ENCODE measurements at regions not wholly inside any gene's neighbourhood (a gene's known extent, or its start where the extent isn't known, plus 50 kb on each side); places are given as distances from the start of the nearest gene placed in this dataset.

DNA sequence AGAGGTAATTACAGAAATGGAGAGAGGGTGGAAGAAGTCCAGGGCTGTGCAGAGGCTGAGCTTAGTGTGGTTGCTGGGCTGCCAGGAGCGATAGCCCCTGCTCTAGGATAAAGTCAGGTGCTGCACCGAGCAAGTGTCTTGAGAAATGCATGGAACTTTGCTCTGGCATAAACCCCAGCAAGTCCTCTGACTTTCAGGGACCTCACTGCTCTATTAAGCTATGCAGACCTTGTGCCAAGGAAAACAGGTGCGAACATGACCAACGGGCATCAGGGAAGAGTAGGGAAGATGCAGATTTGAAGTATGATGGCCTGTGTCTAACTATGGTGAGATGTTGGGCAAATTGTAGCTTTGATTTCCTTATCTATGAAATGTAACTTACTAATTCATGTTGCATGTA lies 416.8 kb downstream of the NR2F2 start:
- peak in 1 of 2 experiments; percentile 11 for DNase-seq

DNA sequence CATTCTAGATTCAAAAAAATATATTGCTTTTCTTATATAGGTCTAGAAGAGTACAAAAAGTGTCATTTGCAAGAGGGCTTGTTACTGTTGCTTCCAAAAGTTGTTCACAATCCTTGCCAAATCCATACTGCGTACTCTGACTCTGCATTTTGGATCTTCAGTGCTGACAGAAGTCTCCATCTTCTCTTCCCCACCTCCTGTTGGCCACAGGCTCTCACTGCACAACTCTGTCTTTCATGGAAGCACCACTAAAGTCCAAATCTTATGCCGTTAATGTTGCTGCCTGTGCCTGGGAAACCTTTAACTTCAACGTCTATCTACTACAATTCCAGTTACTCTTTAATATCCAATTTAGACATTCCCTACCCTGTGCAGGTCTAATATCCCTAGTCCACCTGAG lies 419.9 kb downstream of the NR2F2 start:
- DNase-seq = no peak

DNA sequence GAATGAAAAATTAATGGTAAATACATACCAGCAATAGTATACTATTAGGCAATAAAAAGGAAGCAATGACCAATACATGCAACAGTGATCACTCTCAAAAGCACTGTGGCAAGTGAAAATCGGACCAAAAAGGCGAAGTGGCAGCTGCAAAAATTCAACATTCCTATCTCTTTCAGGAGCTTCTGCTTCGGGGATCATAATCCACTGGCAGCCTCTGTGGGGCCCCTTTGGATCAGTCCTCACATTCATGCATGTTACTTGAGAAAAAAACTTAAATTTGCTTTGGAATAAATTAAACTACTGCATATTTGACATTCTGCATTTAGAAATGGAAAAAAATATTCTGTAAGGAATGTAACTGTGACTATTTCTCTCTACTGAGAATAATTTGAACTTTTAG lies 425.6 kb downstream of the NR2F2 start:
- DNase-seq = no peak

DNA sequence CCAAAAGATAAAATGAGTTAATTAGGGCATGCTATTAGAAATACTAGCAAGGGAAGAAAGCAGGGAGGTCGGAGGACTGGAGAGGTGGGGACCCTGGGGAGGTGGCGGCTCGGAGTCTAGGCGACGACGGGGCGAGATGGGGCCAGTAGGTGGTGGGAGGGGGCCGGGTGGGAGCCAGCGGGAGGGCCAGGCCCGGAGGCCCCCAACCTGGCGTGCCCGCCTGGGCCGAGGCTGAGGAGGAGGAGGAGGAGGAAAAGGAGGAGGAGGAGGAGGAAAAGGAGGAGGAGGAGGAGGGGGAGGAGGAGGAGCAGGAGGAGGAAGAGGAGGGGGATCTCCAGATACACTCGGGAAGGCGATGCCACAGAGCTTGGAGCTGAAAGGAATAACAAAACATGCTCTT lies 426.2 kb downstream of the NR2F2 start:
- DNase-seq = no peak

DNA sequence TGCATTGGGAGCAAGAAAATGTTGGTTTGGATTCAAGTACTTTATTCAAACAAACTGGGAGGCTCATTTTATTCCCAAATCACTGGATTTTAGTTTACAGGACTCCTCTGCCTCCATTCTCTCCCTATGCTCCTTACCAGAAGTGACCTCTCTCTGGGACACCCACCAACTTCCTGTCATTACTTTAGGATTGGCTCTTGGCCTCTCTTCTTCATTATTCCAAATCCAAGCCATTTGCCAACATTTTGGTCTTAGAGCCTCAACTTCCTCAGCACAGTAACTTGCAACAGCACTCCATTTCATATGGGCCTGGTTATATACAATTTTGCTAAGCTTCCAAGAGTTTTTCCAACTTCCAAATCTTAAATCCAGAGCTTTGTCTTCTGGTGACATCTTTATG lies 432.1 kb downstream of the NR2F2 start:
- DNase-seq = no peak

DNA sequence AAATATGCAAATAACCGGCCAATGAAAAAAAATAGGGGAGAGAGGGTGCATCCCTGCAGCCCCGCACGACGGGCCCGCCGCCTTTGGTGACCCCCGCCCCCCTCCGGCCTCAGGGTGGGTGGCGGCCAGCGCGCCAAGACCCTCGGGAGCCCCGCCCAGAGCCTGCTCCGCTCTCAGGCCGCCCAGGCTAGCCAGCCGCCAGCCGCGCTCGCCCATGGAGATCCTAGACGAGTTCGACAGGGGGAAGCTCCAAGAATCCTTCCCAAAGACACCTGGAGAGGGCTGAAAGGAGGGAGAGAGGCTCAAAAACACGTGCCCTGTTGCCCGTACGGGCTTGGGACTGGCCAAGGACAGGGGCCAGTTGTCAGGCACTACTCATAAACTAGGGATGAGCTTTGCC lies 434.0 kb downstream of the NR2F2 start:
- no peak for DNase-seq

GRCh38 chr15:96764946-96765345 lies 434.4 kb downstream of the NR2F2 start:
- DNase-seq = no peak

- DNase-seq = no peak
Observed at GRCh38 chr15:96766366-96766765, 435.9 kb downstream of the NR2F2 start.

DNA sequence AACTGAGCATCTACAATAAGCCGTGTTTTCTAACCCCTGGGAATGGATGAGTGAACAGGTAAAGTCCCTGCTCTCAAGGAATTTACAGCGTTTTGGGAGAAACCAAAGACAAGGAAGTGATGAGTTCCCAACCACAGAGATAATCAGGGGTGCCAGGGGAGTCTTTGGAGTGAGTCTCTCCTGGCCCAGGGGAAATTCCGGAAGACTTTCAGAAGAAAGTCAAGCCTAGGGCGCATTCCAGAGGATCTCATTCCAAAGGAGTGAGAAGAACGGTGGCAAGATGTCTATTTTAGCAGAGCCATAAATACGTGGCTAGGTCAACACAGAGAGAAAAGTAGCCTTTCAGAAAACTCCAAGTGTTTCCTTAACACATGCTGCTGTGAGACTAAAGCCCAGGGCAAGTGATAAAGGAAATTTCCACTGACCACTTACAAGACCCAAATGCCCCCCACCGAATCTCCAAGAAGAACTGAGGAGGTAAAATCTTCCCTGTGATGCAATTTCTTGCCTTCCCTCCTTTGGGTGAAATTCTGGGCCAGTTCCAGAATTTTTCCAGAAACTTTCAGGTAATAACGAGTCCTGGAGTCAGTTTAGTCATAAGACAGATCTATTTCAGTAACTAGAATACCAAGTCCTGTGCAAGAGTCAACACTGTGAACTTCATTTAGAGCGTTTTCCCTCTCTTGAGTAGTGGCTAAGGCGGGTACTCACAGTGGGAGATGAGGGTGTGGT lies 437.4 kb downstream of the NR2F2 start:
- DNase-seq = no peak

GRCh38 chr15:96768435-96768789 lies 437.9 kb downstream of the NR2F2 start:
- DNase-seq = no peak

GRCh38 chr15:96771035-96771434 lies 440.5 kb downstream of the NR2F2 start:
- no peak for DNase-seq

GRCh38 chr15:96774216-96774615 lies 443.7 kb downstream of the NR2F2 start:
- no peak for DNase-seq

DNA sequence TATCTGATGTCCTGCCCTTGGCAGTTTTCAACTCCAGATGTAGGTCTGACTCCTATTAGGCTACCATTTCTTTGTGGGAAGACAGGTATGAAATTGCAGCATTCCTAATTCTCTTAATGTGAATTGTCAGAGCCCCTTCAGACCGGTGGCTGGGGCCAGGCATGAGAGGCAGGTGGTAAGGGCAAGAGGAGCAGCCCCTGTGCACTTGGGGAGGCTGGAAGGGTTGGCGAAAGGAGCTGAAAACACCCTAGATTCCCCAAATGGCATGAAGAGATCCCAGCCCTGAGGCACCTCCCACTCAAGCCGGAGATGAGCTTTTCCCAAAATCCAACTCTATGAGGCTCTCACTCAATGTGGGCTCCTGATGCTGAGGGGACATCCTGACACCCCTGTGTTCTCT lies 453.2 kb downstream of the NR2F2 start:
- no peak for DNase-seq

DNA sequence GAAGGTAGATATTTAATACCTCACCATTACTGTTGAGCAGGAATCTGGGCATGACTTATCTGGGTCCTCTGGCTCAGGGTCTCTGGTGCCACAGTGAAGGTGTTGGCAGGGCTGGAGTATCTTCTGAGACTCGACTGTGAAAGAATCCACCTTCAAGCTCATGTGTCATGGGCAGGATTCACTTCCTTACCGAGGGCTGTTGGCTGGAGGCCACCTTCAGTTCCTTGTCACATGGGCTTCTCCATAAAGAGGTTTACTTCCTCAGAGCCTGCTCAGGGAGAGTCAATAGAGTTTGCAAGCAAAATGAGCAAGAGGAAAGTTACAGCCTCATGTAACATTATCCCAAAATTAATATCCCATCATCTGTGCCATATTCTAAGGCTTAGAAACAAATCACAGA lies 459.5 kb downstream of the NR2F2 start:
- DNase-seq = no peak

DNA sequence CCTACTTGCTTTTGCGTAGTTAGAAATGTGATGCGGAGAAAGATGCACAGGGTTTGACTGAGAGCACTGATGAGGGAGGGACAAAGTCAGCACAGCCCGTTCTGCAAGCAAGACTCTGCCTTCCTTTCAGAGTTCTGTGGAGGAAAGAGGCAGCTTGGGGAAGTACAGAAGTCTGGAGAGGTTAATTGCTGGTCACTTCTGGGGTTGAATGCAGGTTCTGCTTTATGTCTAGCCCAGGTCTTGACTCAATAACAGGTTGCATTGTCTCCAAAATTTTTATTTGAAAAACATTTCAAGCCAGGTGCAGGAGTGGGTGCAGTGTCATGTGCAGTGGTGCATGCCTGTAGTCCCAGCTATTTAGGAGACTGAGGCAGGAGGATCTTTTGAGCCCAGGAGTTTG lies 461.7 kb downstream of the NR2F2 start:
- no peak for DNase-seq

DNA sequence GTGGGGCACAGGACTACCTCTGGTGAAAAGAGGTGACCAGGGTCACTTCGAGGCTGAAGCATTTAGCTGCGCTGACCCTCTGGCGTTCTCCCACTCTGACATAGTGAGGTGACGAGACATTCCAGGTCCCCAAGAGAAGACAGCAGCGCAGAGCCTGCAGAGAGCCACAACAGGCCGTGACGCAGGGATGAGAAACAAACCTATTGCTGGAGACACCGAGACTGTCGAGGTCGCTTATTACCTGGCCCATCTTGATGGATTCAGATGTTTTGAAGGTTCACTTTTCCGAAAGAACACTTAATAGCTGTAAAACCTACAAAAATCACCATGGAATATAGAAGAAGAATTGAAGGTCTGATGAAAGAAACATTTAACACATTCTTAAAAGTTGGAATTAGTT lies 466.3 kb downstream of the NR2F2 start:
- no peak for DNase-seq

- no peak for DNase-seq
Observed at GRCh38 chr15:96801576-96802150, 471.2 kb downstream of the NR2F2 start.

GRCh38 chr15:96802611-96803255 lies 472.2 kb downstream of the NR2F2 start:
- DNase-seq = no peak

DNA sequence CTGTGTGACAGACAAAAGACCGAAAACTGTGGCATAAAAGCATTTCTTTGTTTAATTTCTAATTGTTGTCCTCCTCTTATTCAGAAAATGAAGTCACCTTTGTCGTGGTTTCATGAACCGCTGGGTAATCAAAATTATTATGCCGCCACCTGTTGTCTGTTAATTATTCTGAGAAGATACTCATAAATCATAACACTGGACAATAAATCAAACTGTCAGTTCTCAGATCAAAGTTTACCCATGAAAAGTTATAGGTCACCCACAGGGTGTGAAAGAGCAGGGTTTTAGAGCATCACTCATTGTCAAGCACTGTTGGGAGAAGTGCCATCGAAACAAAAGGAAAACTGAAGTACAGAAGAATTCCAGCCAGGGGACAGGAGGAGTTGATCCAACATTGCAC lies 474.3 kb downstream of the NR2F2 start:
- no peak for DNase-seq

- DNase-seq = no peak
Observed at GRCh38 chr15:96807361-96807760, 476.9 kb downstream of the NR2F2 start.

GRCh38 chr15:96817900-96818299 lies 487.4 kb downstream of the NR2F2 start:
- DNase-seq = no peak

- DNase-seq = no peak
Observed at GRCh38 chr15:96818861-96819260, 488.4 kb downstream of the NR2F2 start.

DNA sequence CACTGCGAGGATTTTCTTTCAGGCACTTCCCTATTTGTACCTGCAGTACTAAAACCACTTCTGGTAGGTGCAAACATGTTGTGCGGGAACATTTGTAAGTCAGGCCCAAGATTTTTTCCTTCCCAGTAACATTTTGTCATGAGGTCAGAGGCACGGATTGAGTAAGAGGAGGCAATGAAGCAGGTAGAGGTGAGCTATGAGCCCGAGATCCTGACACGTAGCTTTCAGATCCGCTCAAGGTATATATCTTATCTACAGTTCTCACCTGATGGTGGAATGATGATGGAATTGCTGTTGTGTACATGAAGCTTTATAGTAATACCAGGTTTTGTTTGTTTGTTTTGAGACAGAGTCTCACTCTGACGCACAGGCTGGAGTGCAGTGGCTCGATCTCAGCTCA lies 497.5 kb downstream of the NR2F2 start:
- DNase-seq = no peak

DNA sequence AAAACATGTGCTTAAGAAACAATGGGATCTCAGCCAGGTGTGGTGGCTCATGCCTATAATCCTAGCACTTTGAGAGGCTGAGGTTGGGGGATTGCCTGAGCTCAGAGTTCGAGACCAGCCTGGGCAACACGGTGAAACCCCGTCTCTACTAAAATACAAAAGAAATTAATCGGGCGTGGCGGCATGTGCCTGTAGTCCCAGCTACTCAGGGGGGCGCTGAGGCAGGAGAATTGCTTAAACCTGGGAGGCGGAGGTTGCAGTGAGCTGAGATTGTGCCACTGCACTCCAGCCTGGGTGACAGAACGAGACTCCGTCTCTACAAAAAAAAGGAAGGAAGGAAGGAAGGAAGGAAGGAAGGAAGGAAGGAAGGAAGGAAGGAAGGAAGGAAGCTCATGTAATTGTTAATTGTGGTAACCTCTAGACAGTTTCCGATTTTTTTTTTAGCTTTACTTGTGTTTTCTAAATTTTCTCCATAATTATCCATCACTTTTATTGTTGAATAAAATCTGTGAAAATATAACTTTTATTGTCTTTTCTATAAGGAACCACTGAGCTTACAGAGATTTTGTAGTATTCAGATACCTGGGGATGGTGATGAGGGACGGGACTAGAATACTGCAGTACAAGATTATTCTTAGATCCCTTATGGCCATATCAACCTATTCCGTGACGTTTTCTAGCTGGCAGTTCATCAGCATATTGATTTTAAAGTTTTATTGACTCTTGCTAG lies 506.9 kb downstream of the NR2F2 start:
- DNase-seq = no peak

All from NCI-H2081 (cell line).